SK-N-SH treated with all-trans-retinoic acid at 6 μM for 48 hours (cell line): ENCODE measurements at regions not wholly inside any gene's neighbourhood (a gene's known extent, or its start where the extent isn't known, plus 50 kb on each side); places are given as distances from the start of the nearest gene placed in this dataset.
A peak's percentile ranks its signal among the peaks of the same experiment; 100 is the strongest.

Experiments used
- ATAC-seq: fragments of 200-7000 bp; cut with Tn5 transposase; 3 replicates; pipeline ENCODE4 v1.9.1; 2020; ENCODE audit warnings: mild to moderate bottlenecking, moderate library complexity
- ARNTL ChIP-seq: fragments of 450-650 bp; formaldehyde crosslinking; IDR thresholded peaks from 2 replicates; pipeline ENCODE4 v1.5.0; 2020; ENCODE audit warnings: low read depth, mild to moderate bottlenecking, moderate library complexity, borderline replicate concordance
- BACH2 ChIP-seq: fragments of 250-450 bp; sonication (Bioruptor Pico); IDR thresholded peaks from 2 replicates; pipeline ENCODE4 v1.9.0; 2021; ENCODE audit warnings: mild to moderate bottlenecking, borderline replicate concordance
- CSDC2 ChIP-seq: fragments of 250-450 bp; sonication (Bioruptor Pico); IDR thresholded peaks from 2 replicates; pipeline ENCODE4 v1.5.0; 2020; ENCODE audit warnings: mild to moderate bottlenecking, moderate library complexity
- CSRNP3 ChIP-seq: fragments of 250-450 bp; sonication (Bioruptor Pico); IDR thresholded peaks from 2 replicates; pipeline ENCODE4 v1.5.1; 2021; ENCODE audit warnings: mild to moderate bottlenecking, moderate library complexity
- ESRRG ChIP-seq: fragments of 250-450 bp; sonication (Bioruptor Pico); IDR thresholded peaks from 2 replicates; pipeline ENCODE4 v1.6.1; 2021; ENCODE audit warnings: mild to moderate bottlenecking
- GLIS3 ChIP-seq: fragments of 250-450 bp; sonication (Bioruptor Pico); IDR thresholded peaks from 2 replicates; pipeline ENCODE4 v1.5.0; 2020; ENCODE audit warnings: mild to moderate bottlenecking, moderate library complexity
- ISL1 ChIP-seq: fragments of 250-450 bp; sonication (Bioruptor Pico); IDR thresholded peaks from 2 replicates; pipeline ENCODE4 v2.1.2; 2022; ENCODE audit warnings: mild to moderate bottlenecking, moderate library complexity
- OSR1 ChIP-seq: fragments of 250-450 bp; sonication (Bioruptor Pico); IDR thresholded peaks from 2 replicates; pipeline ENCODE4 v1.8.0; 2022; ENCODE audit warnings: moderate library complexity, mild to moderate bottlenecking, inconsistent platforms
- PATZ1 ChIP-seq: fragments of 250-450 bp; sonication (Bioruptor Pico); IDR thresholded peaks from 2 replicates; pipeline ENCODE4 v1.8.0; 2020; ENCODE audit warnings: mild to moderate bottlenecking, moderate library complexity, borderline replicate concordance
- POU6F1 ChIP-seq: fragments of 250-450 bp; sonication (Bioruptor Pico); IDR thresholded peaks from 2 replicates; pipeline ENCODE4 v1.8.0; 2021; ENCODE audit warnings: low read depth, mild to moderate bottlenecking, moderate library complexity, borderline replicate concordance
- PPARA ChIP-seq: fragments of 250-450 bp; sonication (Bioruptor Pico); IDR thresholded peaks from 2 replicates; pipeline ENCODE4 v1.5.0; 2020; ENCODE audit warnings: mild to moderate bottlenecking, borderline replicate concordance
- RARB ChIP-seq: fragments of 250-450 bp; sonication (Bioruptor Pico); IDR thresholded peaks from 2 replicates; pipeline ENCODE4 v1.8.0; 2021; ENCODE audit warnings: mild to moderate bottlenecking, moderate library complexity
- SNAI2 ChIP-seq: fragments of 250-450 bp; sonication (Bioruptor Pico); IDR thresholded peaks from 2 replicates; pipeline ENCODE4 v1.5.0; 2020; ENCODE audit warnings: mild to moderate bottlenecking, moderate library complexity
- TCF4 ChIP-seq: fragments of 250-450 bp; sonication (Bioruptor Pico); IDR thresholded peaks from 2 replicates; pipeline ENCODE4 v1.8.0; 2021; ENCODE audit warnings: mild to moderate bottlenecking, moderate library complexity, borderline replicate concordance
- TOX ChIP-seq: fragments of 250-450 bp; sonication (Bioruptor Pico); IDR thresholded peaks from 2 replicates; pipeline ENCODE4 v1.8.0; 2021; ENCODE audit warnings: mild to moderate bottlenecking, moderate library complexity, borderline replicate concordance
- TSHZ2 ChIP-seq: fragments of 250-450 bp; sonication (Bioruptor Pico); IDR thresholded peaks from 2 replicates; pipeline ENCODE4 v1.5.0; 2020; ENCODE audit warnings: mild to moderate bottlenecking, moderate library complexity
- ZC3H10 ChIP-seq: fragments of 250-450 bp; sonication (Bioruptor Pico); IDR thresholded peaks from 2 replicates; pipeline ENCODE4 v1.5.1; 2021; ENCODE audit warnings: mild to moderate bottlenecking, moderate library complexity
- ZFP3 ChIP-seq: fragments of 250-450 bp; sonication (Bioruptor Pico); IDR thresholded peaks from 2 replicates; pipeline ENCODE4 v1.5.0; 2020; ENCODE audit warnings: mild to moderate bottlenecking, moderate library complexity
- ZFP30 ChIP-seq: fragments of 450-650 bp; formaldehyde crosslinking; IDR thresholded peaks from 2 replicates; pipeline ENCODE4 v1.5.0; 2022; ENCODE audit warnings: mild to moderate bottlenecking, moderate library complexity
- ZNF565 ChIP-seq: fragments of 450-650 bp; formaldehyde crosslinking; conservative IDR thresholded peaks from 2 replicates; pipeline ENCODE4 v1.5.0; 2020; ENCODE audit warnings: low read depth, mild to moderate bottlenecking, moderate library complexity
- ZNF70 ChIP-seq: fragments of 450-650 bp; formaldehyde crosslinking; IDR thresholded peaks from 2 replicates; pipeline ENCODE4 v1.5.0; 2020; ENCODE audit warnings: mild to moderate bottlenecking, moderate library complexity
- ZNF8 ChIP-seq: fragments of 450-650 bp; formaldehyde crosslinking; IDR thresholded peaks from 2 replicates; pipeline ENCODE4 v1.5.0; 2020; ENCODE audit warnings: mild to moderate bottlenecking, moderate library complexity
- TF ChIP-seq, protein P1 (sequence below): fragments of 250-450 bp; sonication (Bioruptor Pico); IDR thresholded peaks from 2 replicates; pipeline ENCODE4 v1.5.1; 2020; ENCODE audit warnings: low read depth, mild to moderate bottlenecking, moderate library complexity

DNA sequence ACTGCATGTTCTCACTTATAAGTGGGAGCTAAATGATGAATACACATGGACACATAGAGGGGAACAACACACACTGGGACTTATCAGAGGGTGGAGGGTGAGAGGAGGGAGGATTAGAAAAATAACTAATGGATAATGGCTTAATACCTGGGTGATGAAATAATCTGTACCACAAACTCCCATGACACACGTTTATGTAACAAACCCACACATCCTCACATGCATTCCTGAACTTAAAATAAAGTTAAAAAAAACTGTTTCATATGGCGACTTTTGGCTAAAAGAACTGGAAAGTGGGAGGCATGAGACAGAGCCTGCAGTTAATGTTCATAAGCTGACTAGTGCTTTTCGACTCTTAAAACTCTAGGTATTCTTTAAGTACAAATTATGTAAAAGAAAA, 98.9 kb upstream of the NPFFR2 start:
- no peak for TF ChIP-seq ISL1 (CRISPR knock-in tag)
- no peak for TF ChIP-seq ZC3H10 (CRISPR knock-in tag)
- TF ChIP-seq CSDC2 (CRISPR knock-in tag), result no peak
- no peak for TF ChIP-seq GLIS3
- TF ChIP-seq, protein P1, sequence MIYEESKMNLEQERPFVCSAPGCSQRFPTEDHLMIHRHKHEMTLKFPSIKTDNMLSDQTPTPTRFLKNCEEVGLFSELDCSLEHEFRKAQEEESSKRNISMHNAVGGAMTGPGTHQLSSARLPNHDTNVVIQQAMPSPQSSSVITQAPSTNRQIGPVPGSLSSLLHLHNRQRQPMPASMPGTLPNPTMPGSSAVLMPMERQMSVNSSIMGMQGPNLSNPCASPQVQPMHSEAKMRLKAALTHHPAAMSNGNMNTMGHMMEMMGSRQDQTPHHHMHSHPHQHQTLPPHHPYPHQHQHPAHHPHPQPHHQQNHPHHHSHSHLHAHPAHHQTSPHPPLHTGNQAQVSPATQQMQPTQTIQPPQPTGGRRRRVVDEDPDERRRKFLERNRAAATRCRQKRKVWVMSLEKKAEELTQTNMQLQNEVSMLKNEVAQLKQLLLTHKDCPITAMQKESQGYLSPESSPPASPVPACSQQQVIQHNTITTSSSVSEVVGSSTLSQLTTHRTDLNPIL, result no peak
- no peak for TF ChIP-seq PATZ1 (CRISPR knock-in tag)
- TF ChIP-seq PPARA (CRISPR knock-in tag), result no peak
- TF ChIP-seq ESRRG (CRISPR knock-in tag), result no peak
- TF ChIP-seq TSHZ2, result no peak
- TF ChIP-seq RARB (CRISPR knock-in tag), result no peak
- TF ChIP-seq ARNTL (CRISPR knock-in tag), result no peak
- no peak for TF ChIP-seq ZFP30 (CRISPR knock-in tag)
- no peak for TF ChIP-seq SNAI2
- TF ChIP-seq TOX (CRISPR knock-in tag), result no peak
- no peak for TF ChIP-seq ZFP3 (CRISPR knock-in tag)
- TF ChIP-seq POU6F1 (CRISPR knock-in tag), result no peak
- TF ChIP-seq CSRNP3, result no peak
- TF ChIP-seq ZNF565, result no peak
- no peak for TF ChIP-seq BACH2 (CRISPR knock-in tag)
- no peak for ATAC-seq

- ATAC-seq, result no peak
- TF ChIP-seq BACH2 (CRISPR knock-in tag) (no peak), SNAI2 (no peak)
Observed at GRCh38 chr4:71938776-71939175, 93.0 kb upstream of the NPFFR2 start.

DNA sequence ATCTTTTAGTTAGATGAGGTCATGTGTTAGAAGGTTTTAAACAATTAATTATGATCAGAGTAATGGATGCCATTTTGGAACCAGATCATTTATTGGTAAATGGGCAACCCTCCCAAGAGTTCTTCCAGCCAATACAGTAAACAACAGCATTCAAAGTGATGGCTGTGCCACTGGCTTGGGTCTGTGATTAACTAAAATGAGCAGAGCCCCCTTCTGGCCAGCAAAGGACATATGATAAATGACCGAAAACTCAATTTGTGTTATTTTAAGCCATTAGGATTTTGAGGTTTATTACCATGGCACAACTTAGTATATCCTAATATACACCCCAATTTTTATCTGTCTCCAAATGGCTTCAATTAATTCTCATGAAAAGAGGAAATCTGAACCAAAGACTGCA, 90.8 kb upstream of the NPFFR2 start:
- ATAC-seq, result peak; percentile 63
- TF ChIP-seq PATZ1 (CRISPR knock-in tag) (no peak), ESRRG (CRISPR knock-in tag) (no peak), ZFP3 (CRISPR knock-in tag) (no peak), OSR1 (CRISPR knock-in tag) (no peak), ISL1 (CRISPR knock-in tag) (no peak), ZNF565 (no peak), GLIS3 (no peak), ZNF70 (CRISPR knock-in tag) (no peak), TCF4 (CRISPR knock-in tag) (no peak), PPARA (CRISPR knock-in tag) (no peak), RARB (CRISPR knock-in tag) (no peak), ZNF8 (CRISPR knock-in tag) (no peak), SNAI2 (no peak)
